Mesothelial cell of epicardium (in vitro differentiated cells): ENCODE measurements at regions not wholly inside any gene's neighbourhood (a gene's known extent, or its start where the extent isn't known, plus 50 kb on each side); places are given as distances from the start of the nearest gene placed in this dataset.
"Not testable (repeated sequence)": the region's sequence is repeated elsewhere in the genome, so short reads cannot be mapped to it uniquely, and the experiment has no call there.

Experiments used
- DNase-seq, 2 experiments: peaks; one replicate each; pipeline ENCODE4 v3.0.0; 2021; ENCODE audit warnings: low spot score in 2 of 2; ENCODE audit not compliant: unreplicated experiment in 2 of 2
- H3K27ac Mint-ChIP-seq: 2 replicates; pipeline ENCODE4 v1.8.0; 2021; ENCODE audit warnings: mixed read lengths
- H3K27me3 Mint-ChIP-seq: 2 replicates; pipeline ENCODE4 v1.8.0; 2021; ENCODE audit warnings: low read depth, mixed read lengths
- H3K36me3 Mint-ChIP-seq: 2 replicates; pipeline ENCODE4 v1.8.0; 2021; ENCODE audit warnings: mixed read lengths
- H3K4me1 Mint-ChIP-seq: 2 replicates; pipeline ENCODE4 v1.8.0; 2021; ENCODE audit warnings: mixed read lengths
- H3K4me3 Mint-ChIP-seq: 2 replicates; pipeline ENCODE4 v1.8.0; 2021; ENCODE audit warnings: mild to moderate bottlenecking, moderate library complexity, mixed read lengths
- H3K9me3 Mint-ChIP-seq: 2 replicates; pipeline ENCODE4 v1.8.0; 2021; ENCODE audit warnings: mixed read lengths
- TF ChIP-seq, protein P1 (sequence below): fragments of 200-600 bp; sonication (generic); IDR thresholded peaks from one replicate; pipeline ENCODE4 v1.5.0; 2021; ENCODE audit warnings: antibody characterized with exemption; ENCODE audit not compliant: unreplicated experiment

DNA sequence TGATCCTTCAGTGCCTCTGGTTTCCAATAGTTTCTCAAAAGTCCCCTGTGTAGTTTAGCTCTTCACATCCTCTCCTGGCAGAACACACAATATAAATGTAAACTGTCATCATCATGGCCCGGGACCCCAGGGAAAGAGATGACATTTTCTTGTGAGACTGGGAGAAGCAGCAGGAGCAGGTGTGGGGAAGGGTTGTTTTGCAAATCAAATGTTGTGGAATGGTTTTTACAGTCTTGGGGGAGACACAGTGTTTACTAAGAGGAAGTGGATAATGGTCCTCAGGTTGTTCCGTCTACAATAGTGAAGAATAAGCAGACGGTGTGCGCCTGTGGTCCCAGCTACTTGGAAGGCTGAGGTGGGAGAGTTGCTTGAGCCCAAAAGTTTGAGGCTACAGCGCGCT is 159.1 kb downstream of the SEC23IP start:
- Mint-ChIP-seq H3K9me3 (no peaks in the 10 kb centered on the region), H3K36me3 (no peaks in the 10 kb centered on the region), H3K27me3 (peaks cover 10% of the 10 kb centered on the region), H3K4me1 (no peaks in the 10 kb centered on the region), H3K27ac (no peak overlapping the region), H3K4me3 (no peak overlapping the region)
- no peak for DNase-seq
- TF ChIP-seq, protein P1, sequence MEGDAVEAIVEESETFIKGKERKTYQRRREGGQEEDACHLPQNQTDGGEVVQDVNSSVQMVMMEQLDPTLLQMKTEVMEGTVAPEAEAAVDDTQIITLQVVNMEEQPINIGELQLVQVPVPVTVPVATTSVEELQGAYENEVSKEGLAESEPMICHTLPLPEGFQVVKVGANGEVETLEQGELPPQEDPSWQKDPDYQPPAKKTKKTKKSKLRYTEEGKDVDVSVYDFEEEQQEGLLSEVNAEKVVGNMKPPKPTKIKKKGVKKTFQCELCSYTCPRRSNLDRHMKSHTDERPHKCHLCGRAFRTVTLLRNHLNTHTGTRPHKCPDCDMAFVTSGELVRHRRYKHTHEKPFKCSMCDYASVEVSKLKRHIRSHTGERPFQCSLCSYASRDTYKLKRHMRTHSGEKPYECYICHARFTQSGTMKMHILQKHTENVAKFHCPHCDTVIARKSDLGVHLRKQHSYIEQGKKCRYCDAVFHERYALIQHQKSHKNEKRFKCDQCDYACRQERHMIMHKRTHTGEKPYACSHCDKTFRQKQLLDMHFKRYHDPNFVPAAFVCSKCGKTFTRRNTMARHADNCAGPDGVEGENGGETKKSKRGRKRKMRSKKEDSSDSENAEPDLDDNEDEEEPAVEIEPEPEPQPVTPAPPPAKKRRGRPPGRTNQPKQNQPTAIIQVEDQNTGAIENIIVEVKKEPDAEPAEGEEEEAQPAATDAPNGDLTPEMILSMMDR, result no peak

DNA sequence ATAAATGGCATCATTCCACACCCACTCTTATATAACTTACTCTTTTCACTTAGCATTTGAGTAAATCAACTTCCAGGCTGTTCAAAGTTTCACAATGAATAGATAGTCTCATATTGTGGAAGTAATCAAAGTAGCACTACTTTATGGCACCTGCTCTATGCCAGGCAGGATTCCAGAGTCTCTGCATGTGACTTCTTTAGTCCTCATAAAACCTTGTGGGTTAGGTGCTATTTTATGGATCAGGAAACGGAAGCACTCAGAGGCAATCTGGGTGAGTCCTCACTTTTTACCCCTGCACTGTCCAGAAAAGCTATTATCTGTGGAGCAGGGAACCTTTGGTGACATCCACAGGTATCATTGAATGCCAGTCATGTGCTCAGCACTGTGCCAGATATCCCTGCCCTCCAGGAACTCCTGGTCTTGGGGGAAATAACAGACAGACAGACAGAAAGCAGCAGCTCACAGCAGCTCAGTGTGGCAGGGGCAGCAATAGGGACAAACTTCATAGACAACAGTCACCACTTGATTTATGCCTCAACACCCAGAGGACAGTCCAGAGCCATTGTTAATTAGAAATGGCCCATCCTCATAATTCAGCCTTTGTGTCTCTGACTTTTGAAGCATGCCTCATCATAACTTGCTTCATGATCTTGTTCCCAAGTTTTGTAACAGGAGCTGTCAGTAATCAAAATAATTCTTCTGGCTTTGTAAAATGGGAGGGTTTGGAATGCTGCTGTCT is 160.6 kb downstream of the SEC23IP start:
- no peaks in the 10 kb centered on the region for H3K4me1 Mint-ChIP-seq
- H3K27ac Mint-ChIP-seq, result no peak overlapping the region
- H3K4me3 Mint-ChIP-seq, result no peak overlapping the region
- H3K36me3 Mint-ChIP-seq, result no peaks in the 10 kb centered on the region
- peaks cover 21% of the 10 kb centered on the region for H3K27me3 Mint-ChIP-seq
- TF ChIP-seq, protein P1, result no peak
- H3K9me3 Mint-ChIP-seq, result peaks cover 8% of the 10 kb centered on the region
- no peak for DNase-seq

DNA sequence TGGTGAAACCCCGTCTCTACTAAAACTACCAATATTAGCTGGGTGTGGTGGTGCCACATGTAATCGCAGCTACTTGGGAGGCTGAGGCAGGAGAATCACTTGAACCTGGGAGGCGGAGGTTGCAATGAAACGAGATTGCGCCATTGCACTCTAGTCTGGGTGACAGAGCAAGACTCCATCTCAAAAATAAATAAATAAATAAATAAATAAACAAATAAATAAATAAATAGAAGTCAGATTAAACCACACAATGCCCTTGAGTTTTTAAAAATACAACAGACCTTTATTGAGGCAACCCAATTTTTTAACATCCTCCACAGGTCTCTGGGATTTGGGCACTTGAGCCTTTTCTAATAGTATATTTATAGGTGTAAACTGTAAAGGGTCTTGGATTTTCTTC is 167.3 kb downstream of the SEC23IP start:
- not testable (repeated sequence) for H3K4me1 Mint-ChIP-seq, H3K4me3 Mint-ChIP-seq, H3K9me3 Mint-ChIP-seq, DNase-seq, H3K36me3 Mint-ChIP-seq, H3K27ac Mint-ChIP-seq
- H3K27me3 Mint-ChIP-seq, result peaks cover 38% of the 10 kb centered on the region

DNA sequence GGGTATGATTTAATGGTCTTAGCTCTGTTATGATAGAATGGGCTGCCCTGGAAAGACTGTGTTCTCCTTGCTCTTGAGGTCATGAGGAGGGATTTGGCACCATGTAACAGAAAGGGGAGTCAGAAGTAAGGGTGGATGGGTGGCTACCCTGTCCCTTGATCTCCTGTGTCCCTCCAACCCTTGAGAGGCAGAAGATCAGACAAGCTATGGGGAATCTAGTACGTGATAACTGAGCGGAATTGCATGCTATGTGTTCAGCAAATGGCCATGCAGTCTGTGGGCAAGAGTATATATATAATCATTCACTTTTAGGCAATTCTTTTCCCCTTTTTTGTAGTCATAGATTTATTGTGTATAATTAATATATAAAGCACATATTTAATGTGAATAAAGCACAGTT is 174.9 kb downstream of the SEC23IP start:
- no peaks in the 10 kb centered on the region for H3K36me3 Mint-ChIP-seq
- H3K27ac Mint-ChIP-seq, result no peak overlapping the region
- H3K27me3 Mint-ChIP-seq, result peaks cover 41% of the 10 kb centered on the region
- no peaks in the 10 kb centered on the region for H3K4me1 Mint-ChIP-seq
- no peak overlapping the region for H3K4me3 Mint-ChIP-seq
- DNase-seq, result no peak
- H3K9me3 Mint-ChIP-seq, result peaks cover 12% of the 10 kb centered on the region
- TF ChIP-seq, protein P1, result no peak

DNA sequence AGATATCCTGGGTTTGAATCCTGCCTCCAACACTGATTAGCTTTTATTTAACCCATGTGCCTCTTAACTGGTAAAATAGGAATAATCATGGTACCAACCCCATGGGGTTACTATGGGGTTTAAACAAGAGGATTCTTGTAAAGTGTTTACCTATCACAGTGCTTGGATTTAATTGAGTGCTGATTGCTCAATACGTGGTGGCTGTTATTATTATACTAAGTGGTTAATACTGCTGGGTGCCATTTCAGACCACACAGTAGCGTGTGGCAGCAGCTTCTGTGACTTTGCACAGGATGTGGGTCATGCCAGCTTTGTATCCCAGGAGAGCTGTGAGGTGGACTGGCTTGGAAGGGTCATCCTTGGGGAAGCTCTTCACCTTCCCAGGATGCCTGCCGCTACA is 177.2 kb downstream of the SEC23IP start:
- Mint-ChIP-seq H3K4me1 (no peaks in the 10 kb centered on the region), H3K36me3 (no peaks in the 10 kb centered on the region), H3K27ac (no peak overlapping the region), H3K4me3 (no peak overlapping the region), H3K9me3 (peaks cover 20% of the 10 kb centered on the region), H3K27me3 (peaks cover 36% of the 10 kb centered on the region)
- no peak for DNase-seq
- TF ChIP-seq, protein P1, result no peak

DNA sequence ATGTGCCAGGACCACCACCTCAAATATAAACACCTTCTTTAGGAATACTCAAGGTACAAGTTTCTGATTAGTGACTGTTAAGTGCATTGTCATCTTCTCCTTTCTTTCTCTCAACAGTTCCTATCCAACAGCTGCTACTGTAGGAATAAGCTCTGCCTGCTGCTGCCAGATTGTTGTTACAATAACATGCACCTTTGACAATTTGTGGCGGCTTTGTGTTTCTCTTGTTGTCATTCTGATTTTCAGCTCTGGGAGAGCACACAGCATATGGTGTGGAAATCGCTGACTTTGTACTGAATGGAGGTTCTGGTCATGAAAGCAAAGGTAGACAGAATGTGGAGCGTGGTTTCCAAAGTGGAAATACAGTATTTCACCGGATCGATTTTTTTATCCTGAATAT is 182.8 kb downstream of the SEC23IP start:
- DNase-seq, result no peak
- TF ChIP-seq, protein P1, result no peak
- peaks cover 2% of the 10 kb centered on the region for H3K4me1 Mint-ChIP-seq
- no peaks in the 10 kb centered on the region for H3K36me3 Mint-ChIP-seq
- H3K9me3 Mint-ChIP-seq, result peaks cover 8% of the 10 kb centered on the region
- peaks cover 60% of the 10 kb centered on the region for H3K27me3 Mint-ChIP-seq
- no peak overlapping the region for H3K27ac Mint-ChIP-seq
- no peak overlapping the region for H3K4me3 Mint-ChIP-seq
